ENCODE measurements at regions not wholly inside any gene's neighbourhood (a gene's known extent, or its start where the extent isn't known, plus 50 kb on each side); places are given as distances from the start of the nearest gene placed in this dataset.

- DNase-seq (ENCODE audit: low spot score): no peak
- H3K27ac ChIP-seq: no peak overlapping the region
- TF ChIP-seq CTCF (conservative IDR thresholded peaks at IDR 0.05; ENCODE audit: low read depth): no peak
- POLR2A ChIA-PET (ENCODE audit: low non-redundant PET): no interaction called here
- CTCF ChIA-PET: no interaction called here
Measured at GRCh38 chr5:161790926-161791325, 57.0 kb upstream of the GABRA1 start.

Data from RWPE1 (cell line).